NT2/D1 (cell line): ENCODE measurements at regions not wholly inside any gene's neighbourhood (a gene's known extent, or its start where the extent isn't known, plus 50 kb on each side); places are given as distances from the start of the nearest gene placed in this dataset.

ENCODE experiments used
- SUZ12 ChIP-seq: IDR thresholded peaks from 2 replicates; pipeline ENCODE4 v1.6.1; 2011; ENCODE audit not compliant: insufficient read length, insufficient read depth; ENCODE audit errors: extremely low read depth
- YY1 ChIP-seq: IDR thresholded peaks from 2 replicates; pipeline ENCODE4 v1.6.1; 2011; ENCODE audit not compliant: insufficient read length, insufficient read depth

- TF ChIP-seq YY1, result no peak
- TF ChIP-seq SUZ12, result no peak
Measured at GRCh38 chr2:217030081-217030480, 170.2 kb upstream of the TNP1 start.
